ENCODE measurements at regions not wholly inside any gene's neighbourhood (a gene's known extent, or its start where the extent isn't known, plus 50 kb on each side); places are given as distances from the start of the nearest gene placed in this dataset.
A peak's percentile ranks its signal among the peaks of the same experiment; 100 is the strongest.

DNA sequence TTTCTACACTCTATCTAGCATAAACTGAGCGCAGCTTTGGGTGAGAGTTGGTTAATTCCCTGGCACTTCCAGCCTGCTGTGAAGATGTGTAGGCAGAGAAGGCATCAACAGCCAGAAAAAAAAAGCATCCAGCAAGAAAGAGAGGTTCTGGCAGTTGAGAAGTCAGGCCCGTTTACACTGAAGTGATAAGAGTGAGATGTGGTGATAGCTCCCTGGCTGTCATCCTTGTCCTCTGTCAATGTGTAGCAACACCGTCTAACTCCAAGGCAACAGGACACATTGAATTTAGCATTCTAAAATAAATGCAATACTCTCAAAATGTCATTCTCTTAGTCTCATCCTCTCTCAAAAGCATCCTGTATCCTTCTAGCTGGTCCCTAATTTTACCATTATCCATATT lies 193.6 kb upstream of the BTBD3 start:
- no peak for DNase-seq (ENCODE audit: low read depth in 4 of 4, low spot score in 3 of 4)

DNA sequence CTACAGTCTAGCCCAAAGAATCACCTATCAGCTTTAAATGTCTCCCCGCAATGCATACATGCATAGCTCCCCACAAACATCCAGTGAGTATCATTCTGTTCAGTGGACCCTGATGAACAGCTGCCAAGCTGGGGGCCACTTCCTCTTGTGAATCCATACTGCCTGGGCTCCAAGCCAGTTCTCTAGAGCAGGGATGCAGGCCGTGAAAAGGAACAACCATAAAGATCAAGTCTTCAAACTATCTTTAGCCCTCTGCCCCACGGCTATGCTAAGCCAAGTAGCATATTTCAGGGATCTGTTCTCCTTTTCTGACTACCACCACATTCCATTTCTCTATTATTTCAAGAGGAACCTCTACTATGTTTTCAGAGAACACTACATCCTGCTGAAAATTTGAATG lies 191.7 kb upstream of the BTBD3 start:
- DNase-seq (ENCODE audit: low read depth in 4 of 4, low spot score in 3 of 4) = no peak

DNA sequence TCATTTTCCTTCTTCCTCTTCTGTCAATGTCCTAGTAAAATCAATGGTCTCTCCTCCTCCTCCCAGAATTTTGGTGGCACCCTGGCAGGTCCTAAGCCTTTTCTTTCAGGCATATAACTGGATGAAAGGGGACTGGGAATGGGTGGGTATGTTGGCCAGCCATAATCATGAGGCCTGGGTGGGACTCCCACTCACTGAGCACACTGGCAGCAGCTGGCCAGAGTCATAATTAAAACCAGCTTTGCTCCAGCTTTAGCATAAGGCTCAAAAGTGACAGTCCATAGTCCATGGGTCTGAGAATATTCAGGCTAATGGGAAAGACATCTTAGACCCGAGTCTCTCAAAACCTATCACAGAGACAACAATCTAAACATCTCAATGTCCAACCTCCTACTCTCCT lies 190.0 kb upstream of the BTBD3 start:
- DNase-seq (ENCODE audit: low read depth in 4 of 4, low spot score in 3 of 4) = no peak

DNA sequence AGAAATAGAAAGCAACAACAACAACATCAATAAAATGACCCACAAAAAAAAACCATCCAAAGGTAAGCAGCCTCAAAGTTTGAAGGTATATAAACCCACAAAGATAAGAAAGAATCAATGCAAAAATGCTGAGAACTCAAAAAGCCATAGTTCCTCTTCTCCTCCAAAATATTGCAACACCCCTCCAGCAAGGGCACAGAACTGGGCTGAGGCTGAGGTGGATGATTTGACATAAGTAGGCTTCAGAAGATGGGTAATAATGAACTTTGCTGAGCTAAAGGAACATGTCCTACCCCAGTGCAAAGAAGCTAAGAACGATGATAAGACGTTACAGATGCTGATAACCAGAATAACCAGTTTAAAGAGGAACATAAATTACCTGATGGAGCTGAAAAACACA lies 188.8 kb upstream of the BTBD3 start:
- DNase-seq (ENCODE audit: low read depth in 4 of 4, low spot score in 3 of 4) = no peak

DNA sequence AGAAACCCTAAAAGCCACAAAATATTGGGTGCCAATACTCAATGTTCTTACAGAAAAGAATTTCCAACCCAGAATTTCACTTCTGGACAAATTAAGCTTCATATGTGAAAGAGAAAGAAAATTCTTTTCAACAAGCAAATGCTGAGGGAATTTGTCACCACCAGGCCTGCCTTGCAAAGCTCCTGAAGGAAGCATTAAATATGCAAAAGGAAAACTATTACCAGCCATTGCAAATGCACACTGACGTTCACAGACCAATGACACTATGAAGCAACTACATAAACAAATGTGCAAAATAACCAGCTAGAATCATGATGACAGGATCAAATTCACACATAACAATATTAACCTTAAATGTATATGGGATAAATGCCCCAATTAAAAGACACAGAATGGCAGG lies 187.9 kb upstream of the BTBD3 start:
- no peak for DNase-seq (ENCODE audit: low read depth in 4 of 4, low spot score in 3 of 4)

DNA sequence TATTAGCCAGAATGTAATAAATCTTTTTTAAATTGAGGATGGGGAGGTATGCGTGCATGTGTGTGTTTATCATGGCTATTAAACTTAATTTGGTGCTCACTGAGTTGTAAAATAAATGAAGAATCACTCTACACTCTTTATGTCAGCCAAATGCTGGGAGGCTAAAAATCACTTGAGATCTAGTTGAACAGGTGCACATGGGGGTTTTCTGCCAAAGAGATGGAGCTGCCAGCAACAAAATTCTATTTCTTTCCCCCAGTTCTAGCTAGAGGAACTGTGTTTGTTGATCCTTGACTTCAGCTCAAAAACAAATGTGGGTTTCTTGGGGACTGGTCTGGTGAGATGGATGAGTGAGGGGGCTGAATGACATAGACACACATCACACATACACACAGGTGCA lies 183.3 kb upstream of the BTBD3 start:
- no peak for DNase-seq (ENCODE audit: low read depth in 4 of 4, low spot score in 3 of 4)

DNA sequence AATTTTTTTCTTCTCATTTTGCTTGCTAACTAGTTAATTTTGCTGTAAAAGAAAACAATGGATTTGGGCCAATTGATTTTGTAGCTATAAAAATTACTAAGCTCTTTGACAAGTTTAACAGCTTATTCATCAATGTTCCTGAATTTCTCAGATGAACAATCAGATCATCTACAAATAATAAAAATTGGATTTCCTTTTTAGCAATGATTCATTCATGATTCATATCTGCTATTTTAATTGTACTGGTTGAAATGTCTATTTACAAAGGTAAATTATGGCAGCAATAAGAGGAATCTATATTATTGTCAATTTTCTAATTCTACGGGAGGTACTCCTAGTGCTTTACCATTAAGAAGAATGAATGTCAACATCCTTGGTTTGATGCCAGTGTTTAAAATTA lies 178.8 kb upstream of the BTBD3 start:
- no peak for DNase-seq (ENCODE audit: low read depth in 4 of 4, low spot score in 3 of 4)

DNA sequence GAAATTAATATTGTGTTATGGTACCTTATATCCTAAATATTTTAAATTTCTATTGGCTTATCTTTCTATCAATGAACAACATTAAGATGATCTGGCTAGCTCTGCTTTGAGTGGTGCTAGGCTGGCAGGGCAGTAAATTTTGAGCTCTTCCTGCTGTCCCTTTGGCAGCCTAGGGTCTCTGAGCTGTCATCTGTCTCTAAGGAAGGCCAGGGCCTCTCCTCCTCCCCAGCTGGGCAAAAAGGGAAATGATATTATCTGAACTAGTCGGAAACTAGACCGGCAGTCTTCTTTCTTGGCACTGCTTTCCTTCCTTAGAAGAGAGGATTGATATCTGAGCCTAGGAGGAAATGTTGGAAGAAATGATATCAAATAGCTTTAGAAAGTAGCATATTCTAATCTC lies 176.7 kb upstream of the BTBD3 start:
- no peak for DNase-seq (ENCODE audit: low read depth in 4 of 4, low spot score in 3 of 4)

DNA sequence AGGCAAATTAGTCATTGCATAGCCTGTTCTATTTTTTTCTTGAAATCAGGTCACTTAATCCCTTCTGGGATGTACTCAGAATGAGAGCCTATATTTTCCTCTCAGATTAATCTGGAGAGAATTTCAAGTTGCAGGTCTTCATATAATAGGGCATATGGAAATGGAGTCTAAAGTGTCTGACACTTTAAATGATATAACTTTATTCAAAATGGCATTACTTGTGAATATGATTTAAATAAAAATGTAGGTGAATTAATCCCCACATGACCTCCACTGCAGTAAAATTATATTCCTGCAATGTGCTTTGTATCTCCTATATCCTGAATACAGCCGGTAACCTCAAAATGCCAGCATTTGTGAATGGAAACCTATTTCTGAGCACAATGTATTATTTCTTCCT lies 172.5 kb upstream of the BTBD3 start:
- no peak for DNase-seq (ENCODE audit: low read depth in 4 of 4, low spot score in 3 of 4)

DNA sequence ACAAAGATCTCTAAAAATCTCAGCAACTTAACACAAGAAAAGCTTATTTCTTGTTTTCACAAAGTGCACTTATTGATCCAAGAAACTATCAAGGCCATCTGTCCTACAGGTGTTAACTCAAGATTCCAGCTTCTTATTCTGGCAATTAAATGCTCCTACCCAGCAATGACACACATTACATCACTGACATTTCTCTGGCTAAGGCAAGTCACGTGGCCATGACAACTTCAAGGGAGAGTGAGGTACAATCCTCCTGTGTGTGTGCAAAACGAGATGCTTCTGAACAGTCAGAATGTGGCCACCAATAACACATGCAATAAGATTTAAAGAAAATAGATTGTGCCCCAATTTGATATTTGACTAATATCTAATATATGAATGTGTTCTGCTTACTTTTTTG lies 169.3 kb upstream of the BTBD3 start:
- no peak for DNase-seq (ENCODE audit: low read depth in 4 of 4, low spot score in 3 of 4)

DNA sequence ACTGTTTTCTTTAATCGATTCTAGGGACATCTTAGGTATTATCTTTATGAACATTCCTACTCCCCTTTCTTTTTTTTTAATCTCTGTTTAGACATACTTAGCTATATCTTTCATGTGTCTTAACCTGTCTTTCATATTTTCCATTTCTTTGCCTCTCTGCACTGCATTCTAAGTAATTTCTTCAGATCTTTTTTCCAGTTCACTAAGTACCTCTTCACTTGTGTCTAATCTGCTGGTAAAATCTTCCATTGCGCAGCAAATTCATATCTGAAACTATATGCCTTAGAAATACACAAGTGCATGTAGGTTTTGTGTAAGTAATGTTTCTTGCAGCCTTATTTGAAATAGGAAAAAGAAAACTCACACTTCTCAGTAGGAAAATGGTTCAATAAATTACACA lies 165.4 kb upstream of the BTBD3 start:
- no peak for DNase-seq (ENCODE audit: low read depth in 4 of 4, low spot score in 3 of 4)

DNA sequence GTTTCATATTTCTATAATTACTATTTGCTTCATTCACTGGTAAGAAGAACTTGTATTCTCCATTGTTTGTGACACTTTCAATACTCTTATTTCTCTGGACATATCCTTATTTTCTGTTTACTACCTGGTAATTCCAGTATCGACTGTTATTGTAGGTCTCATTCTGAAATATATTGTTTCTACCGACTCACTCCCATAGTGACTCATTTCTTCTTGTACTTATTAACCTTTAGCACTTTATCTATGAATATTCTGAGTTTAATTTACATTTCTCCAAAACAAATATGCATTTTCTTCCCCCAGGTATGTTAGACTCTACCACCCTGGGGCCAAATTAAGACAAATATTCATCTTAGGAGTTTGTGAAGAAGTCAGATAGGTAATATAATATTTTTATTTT lies 164.5 kb upstream of the BTBD3 start:
- DNase-seq (ENCODE audit: low read depth in 4 of 4, low spot score in 3 of 4) = no peak

DNA sequence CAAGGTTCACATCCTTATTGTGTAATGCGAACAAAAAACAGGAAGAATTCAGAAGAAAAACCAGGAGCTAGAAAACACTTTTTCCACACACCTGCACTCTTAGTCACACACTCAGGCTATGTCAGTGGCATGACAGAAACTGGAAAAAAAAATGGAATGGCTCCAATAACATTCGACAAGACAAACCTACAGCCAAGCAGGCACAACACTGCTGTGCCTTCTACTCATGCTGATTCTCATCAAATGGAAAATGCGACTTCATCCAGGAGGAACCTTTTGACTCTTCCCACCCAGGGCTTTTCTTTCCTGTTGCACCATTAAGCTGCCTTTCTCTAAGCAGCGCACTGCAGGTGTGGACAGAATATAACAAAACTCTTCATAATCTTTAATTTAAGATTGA lies 163.2 kb upstream of the BTBD3 start:
- no peak for DNase-seq (ENCODE audit: low read depth in 4 of 4, low spot score in 3 of 4)

DNA sequence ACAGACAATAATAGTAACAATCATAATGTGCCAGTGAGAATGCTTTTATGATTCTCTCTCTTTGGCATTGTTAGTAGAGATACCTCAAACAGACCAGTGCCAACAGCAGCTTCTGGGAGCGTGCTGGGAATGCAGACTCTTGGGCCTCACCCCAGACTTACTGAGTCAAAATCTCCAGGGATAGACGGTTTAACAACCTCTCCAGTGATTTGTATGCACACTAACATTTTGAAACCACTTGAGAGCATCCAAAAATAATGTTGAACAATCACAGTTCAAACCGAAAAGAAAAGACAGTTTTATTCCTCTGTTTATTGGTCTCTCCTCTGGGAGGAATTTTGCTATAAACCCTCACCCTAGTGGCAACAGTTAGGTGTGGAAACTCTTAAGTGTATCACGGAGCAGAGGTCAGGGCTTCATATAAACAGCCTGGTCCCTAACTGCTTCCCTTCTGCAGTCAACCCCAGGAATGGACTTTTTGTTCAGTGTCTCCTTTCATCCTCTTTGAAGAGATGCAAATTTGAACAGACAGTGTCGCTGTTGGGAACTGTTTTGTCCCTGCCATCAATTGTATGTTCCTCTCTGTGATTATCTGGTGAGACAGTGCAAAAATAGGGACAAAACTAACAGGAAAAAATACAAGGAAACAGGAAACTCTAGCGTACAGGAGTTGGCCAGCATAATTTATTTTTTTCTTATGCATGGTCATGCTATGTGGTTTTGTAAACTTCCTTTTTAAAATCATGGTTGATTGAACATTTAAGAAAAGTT lies 162.4 kb upstream of the BTBD3 start:
- no peak for DNase-seq (ENCODE audit: low read depth in 4 of 4, low spot score in 3 of 4)

DNA sequence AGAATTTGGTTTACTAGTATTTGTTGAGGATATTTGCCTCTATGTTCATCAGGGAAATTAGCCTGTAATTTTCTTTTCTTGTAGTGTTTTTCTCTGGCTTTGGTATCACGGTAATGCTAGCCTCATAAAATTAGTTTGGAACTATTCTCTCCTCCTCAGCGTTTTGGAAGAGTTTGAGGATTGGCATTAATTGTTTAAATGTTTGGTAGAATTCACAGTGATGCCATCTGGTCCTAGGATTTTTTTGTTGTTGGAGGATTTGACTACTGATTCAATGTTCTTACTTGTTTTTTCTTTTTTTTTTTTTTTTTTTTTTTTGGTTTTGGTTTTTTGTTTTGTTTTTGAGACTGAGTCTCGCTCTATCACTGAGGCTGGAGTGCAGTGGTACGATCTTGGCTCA lies 156.2 kb upstream of the BTBD3 start:
- no peak for DNase-seq (ENCODE audit: low read depth in 4 of 4, low spot score in 3 of 4)

DNA sequence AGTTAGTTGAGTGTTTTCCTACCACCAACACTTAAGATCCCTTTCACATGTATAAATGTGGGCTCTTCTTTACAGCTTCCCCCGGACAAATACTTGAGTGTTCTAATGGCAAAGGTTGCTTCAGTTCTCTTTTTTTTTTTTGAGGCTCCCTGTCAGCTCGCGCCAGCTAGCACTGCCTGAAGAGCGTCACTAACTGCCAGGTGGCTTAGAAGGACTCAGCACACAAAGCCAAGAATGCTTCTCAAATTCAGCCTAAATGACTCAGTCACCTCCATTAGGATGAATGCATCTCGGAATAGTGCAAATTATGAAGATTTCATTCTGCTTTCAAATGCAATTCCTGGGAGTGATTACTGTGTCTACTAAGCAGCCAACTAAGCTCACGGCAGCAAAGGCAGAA lies 150.7 kb upstream of the BTBD3 start:
- no peak for DNase-seq (ENCODE audit: low read depth in 4 of 4, low spot score in 3 of 4)

DNA sequence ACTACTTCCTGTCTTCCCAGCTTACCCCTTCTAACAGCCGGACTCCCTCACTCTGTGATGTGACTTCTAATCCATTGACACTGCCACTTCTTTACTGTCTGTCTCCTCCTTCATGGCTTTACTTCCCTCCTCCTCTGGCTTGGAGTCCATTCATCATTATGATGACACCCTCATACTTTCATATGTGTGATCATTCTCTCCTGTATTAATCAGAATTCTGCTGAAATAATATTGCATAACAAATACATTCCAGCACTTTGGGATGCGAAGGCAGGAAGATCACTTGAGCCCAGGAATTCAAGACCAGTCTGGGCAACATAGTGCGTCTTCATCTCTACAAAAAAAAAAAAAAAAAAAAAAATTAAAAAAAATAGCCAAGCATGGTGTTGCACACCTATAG lies 147.9 kb upstream of the BTBD3 start:
- DNase-seq (ENCODE audit: low read depth in 4 of 4, low spot score in 3 of 4) = no peak

DNA sequence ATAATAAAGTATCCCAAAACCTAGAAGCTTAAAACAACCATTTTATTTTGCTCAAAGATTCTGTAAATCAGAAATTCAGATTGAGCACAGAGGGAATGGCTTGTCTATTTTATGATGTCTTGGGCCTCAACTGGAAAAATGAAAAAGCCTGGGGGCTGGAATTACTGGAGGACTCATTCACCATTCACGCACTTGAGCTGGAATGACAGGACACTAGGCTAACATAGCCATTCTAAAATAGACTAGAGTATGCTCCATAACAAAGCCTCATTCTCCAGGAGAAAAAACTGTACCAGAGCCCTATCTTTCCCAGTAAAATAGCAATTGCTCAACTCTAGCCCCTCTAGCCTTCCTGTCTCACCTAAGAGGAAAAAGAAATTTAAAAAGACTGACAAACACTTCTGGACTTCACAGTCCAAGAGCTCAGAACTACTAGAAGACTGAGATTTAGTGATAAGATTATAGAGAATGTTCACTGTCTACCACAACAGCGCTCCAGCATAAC lies 145.4 kb upstream of the BTBD3 start:
- no peak for DNase-seq (ENCODE audit: low read depth in 4 of 4, low spot score in 3 of 4)

DNA sequence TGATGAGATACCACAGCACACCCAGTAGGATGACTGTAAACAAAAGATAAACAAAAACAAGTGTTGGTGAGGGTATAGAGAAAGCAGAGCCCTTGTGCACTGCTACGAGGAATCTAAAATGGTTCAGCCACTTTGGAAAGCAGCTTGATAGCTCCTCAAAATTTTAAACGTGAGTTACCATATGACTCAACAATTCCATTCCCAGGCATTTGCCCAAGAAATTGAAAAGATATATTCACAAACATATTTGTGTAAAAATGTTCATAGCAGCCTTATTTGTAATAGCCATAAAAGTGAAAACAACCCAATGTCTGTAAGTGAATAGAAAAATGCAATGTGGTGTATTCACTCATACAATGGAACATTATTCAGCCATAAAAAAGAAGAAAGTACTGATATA lies 141.0 kb upstream of the BTBD3 start:
- no peak for DNase-seq (ENCODE audit: low read depth in 4 of 4, low spot score in 3 of 4)

DNA sequence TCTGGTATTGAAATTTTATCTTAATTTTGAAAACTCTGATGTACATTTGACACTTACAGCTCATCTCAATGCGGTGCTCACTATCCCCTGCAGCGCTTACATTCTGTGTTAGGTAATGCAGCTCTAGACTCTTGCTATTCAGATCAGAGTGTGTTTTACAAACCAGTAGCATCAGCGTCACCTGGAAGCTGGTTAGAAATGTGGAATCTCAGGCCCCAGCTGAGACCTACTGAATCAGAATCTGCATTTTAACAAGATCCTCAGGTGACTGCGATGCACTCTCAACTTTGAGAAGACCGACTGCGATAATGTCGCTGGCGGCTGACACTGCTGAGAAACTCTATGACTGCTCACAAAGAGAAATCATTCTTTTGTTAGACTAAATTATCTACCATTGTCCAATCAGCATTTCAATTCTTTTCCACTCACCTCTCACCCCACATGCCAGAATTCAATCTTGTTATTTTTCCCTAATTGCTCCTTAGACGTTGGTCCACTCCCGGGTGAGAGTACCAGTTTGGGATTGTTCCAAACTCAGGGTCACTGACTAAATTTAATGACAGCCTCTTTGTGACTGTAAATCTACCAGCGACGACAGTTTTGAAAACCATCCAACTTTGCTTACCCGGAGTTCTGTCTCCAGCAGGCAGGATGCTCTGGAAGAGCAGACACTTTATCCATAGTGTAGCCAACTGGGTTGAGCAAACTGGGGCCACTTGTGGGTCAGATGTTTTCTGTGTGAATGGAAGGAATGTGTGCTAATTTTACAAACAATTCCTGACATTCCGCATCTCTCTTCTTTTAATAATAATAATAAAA lies 140.1 kb upstream of the BTBD3 start:
- DNase-seq (ENCODE audit: low read depth in 4 of 4, low spot score in 3 of 4) = peak in 1 of 4 donors; percentile 18

DNA sequence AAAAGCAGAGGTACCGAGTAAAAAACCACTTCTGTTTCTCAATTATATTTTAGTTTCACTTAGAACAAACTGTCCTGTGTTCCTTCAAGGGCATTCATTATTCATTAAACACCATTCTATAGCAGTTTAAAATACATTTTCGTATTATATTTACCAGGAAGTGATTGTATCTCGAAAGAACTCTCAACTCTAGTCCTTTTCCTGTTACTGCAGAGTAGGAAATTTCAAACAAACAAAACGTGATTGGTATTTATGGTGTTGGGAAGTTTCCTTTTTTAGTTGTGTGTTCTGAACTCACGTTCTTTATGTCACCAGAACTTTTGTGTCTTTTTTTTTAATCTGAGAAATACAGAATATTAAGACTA lies 139.5 kb upstream of the BTBD3 start:
- DNase-seq (ENCODE audit: low read depth in 4 of 4, low spot score in 3 of 4) = no peak

DNA sequence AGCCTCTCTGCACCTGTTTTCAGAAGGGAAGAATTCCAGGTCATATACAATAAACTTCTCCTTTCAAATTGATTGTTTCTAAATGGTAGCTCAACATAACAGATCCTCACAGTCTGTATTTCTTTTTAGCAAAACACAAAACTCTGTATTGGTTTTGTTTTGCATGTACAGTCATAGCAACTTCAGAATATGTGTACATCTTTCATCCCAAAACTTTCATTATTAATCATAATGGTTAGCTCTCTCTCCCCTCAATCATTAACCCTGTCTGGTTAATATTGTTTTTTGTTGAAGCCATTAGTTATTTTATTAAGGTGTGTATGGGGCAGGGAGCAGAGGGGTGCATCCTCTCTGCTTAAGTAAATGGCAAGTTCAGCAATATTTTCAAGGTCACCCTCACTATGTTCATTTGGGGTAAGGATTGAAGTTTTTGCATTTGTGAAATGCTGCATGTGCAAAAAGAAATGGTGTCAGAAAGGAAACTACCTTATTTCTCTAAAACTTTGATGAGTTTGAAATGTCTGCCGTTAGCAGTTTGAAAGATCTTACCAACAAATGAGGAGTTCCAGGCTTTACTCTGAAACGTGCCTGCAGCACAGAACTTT lies 136.8 kb upstream of the BTBD3 start:
- DNase-seq (ENCODE audit: low read depth in 4 of 4, low spot score in 3 of 4) = no peak

All from left renal pelvis (tissue), 4 donors.